GM12865 (cell line): ENCODE measurements at regions not wholly inside any gene's neighbourhood (a gene's known extent, or its start where the extent isn't known, plus 50 kb on each side); places are given as distances from the start of the nearest gene placed in this dataset.

ENCODE experiments used
- DNase-seq: peaks from one replicate; pipeline ENCODE4 v3.0.0; 2010; ENCODE audit warnings: low read depth
- H3K4me3 ChIP-seq: 2 replicates; pipeline ENCODE4 v1.5.1; 2011; ENCODE audit warnings: mild to moderate bottlenecking, low read depth, low read length, control low read depth
- CTCF ChIP-seq: IDR thresholded peaks from 2 replicates; pipeline ENCODE4 v1.5.1; 2011; ENCODE audit warnings: low read length, control low read depth, low read depth, inconsistent platforms; ENCODE audit not compliant: insufficient read depth; ENCODE audit errors: missing control alignments

DNA sequence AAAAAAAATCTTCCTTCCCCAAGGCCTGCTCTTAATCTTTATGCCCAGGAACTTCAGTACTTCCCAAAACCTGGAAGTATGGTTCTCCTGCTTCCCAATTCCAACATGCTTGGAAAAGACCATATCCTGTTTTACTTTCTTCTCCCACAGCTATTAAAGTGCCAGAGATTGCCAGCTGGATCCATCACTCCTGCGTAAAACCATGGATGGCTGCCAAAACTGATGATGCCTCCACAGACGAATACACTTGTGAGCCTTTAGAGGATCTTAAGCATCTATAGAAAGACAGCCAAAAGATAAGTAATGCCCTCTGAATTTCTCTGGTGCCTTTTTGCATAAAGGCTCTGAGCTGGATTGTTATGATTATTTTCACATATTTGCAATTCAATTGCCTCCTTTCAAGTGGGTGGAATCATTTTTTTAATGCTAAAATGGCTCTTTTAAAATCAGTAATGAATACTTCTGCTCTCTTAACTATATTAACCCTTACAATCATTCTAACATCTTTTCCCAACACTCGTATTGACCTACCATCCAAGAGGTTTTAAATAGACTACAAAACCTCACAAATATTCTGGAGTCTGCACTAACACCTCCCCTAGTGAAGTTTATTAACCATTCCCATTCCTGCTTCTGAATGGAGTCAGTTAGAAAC is 1807.8 kb downstream of the BRINP3 start:
- no peak for DNase-seq
- H3K4me3 ChIP-seq: no peak overlapping the region
- no peak for TF ChIP-seq CTCF

- no peak for DNase-seq
- no peak for TF ChIP-seq CTCF
- H3K4me3 ChIP-seq: no peak overlapping the region
Measured at GRCh38 chr1:188670837-188671236, 1806.8 kb downstream of the BRINP3 start.

DNA sequence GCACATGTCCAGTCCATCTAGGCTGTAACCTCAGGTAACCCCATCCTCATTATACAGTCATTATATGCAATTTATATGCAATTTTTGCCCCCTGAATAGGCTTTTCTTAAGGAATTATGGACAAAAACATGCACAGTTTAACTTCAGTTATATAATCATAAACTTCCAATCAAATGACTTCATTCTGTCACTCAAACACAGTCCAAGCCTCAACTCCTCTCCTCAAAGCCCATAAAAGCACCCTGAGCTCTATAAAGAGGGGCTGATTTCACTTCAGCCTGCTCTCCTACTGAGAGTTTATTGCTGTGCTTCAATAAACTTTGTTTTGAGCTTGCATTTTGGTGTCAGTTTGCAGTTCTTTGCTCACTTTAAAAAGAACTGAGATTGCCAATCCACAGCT is 1805.5 kb downstream of the BRINP3 start:
- no peak overlapping the region for H3K4me3 ChIP-seq
- no peak for TF ChIP-seq CTCF
- no peak for DNase-seq

DNA sequence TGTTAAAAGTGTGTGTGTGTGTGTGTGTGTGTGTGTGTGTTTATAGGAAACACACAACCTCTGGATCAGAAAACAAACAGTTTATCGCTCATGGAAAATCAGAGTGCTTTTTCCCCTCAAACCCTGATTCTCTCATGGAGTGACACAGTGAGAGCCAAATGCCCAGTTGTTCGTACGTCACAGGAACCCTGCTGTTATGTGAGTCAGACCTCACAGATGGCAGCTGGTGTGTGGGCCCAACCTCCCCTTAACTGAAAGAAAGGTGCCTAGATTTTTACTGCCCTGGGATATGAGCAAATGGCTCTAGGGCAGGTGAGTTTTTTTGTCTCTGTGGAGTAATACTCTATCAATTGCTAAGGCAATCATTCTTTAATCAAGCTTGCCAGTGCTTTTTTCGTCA is 1788.1 kb downstream of the BRINP3 start:
- no peak overlapping the region for H3K4me3 ChIP-seq
- DNase-seq: no peak
- TF ChIP-seq CTCF: no peak

- no peak for DNase-seq
- H3K4me3 ChIP-seq: no peak overlapping the region
- TF ChIP-seq CTCF: no peak
Measured at GRCh38 chr1:188700116-188700515, 1777.5 kb downstream of the BRINP3 start.

GRCh38 chr1:188706742-188707141 is 1770.9 kb downstream of the BRINP3 start:
- no peak overlapping the region for H3K4me3 ChIP-seq
- no peak for DNase-seq

More at GRCh38 chr1:188706742-188707141, 1770.9 kb downstream of the BRINP3 start:
- TF ChIP-seq CTCF: no peak
